Naive thymus-derived CD4-positive, alpha-beta T cell (primary cell): ENCODE measurements at regions not wholly inside any gene's neighbourhood (a gene's known extent, or its start where the extent isn't known, plus 50 kb on each side); places are given as distances from the start of the nearest gene placed in this dataset.
A peak's percentile ranks its signal among the peaks of the same experiment; 100 is the strongest.

Experiments
- ATAC-seq: fragments of 150-1000 bp; cut with Tn5 transposase; 2 replicates; pipeline ENCODE4 v1.10.0; 2021; ENCODE audit warnings: mild to moderate bottlenecking, moderate library complexity
- CTCF ChIA-PET: fragments of 350-600 bp; sonication (Branson Sonifier 250); formaldehyde crosslinking; loops from one replicate; lab custom pipeline; 2021; ENCODE audit warnings: antibody characterized with exemption; lab: Charles Lee
- POLR2A ChIA-PET: fragments of 350-600 bp; sonication (Branson Sonifier 250); formaldehyde crosslinking; loops from one replicate; lab custom pipeline; 2021; ENCODE audit warnings: antibody characterized with exemption, inconsistent platforms; lab: Charles Lee
- DNase-seq, 9 donors: peaks; one replicate each; pipeline versions ENCODE4 v3.0.0 to v3.0.0-alpha.2; 2020 to 2022; ENCODE audit warnings: mixed read lengths in 1 of 9
- H3K27ac ChIP-seq: one replicate; pipeline ENCODE4 v1.7.0; 2013; ENCODE audit warnings: mild to moderate bottlenecking, low read depth, low read length, moderate library complexity
- H3K27me3 ChIP-seq, 2 donors: one replicate each; pipeline ENCODE4 v1.7.0; 2013; ENCODE audit warnings: low read length in 2 of 2, mild to moderate bottlenecking in 2 of 2, moderate library complexity in 2 of 2; ENCODE audit not compliant: control insufficient read depth in 2 of 2, insufficient read depth in 2 of 2
- H3K36me3 ChIP-seq, 3 experiments: 1 replicate in 2 of 3; 2 replicates in 1 of 3; pipeline ENCODE4 v1.7.0; 2013; ENCODE audit warnings: low read length in 3 of 3, mild to moderate bottlenecking in 3 of 3, moderate library complexity in 1 of 3; ENCODE audit not compliant: insufficient read depth in 3 of 3, control insufficient read depth in 2 of 3
- H3K4me1 ChIP-seq, 2 donors: one replicate each; pipeline ENCODE4 v1.7.0; 2013; ENCODE audit warnings: low read length in 2 of 2, mild to moderate bottlenecking in 2 of 2, moderate library complexity in 1 of 2; ENCODE audit not compliant: control insufficient read depth in 2 of 2, insufficient read depth in 2 of 2
- H3K4me3 ChIP-seq: 2 replicates; pipeline ENCODE4 v1.7.0; 2013; ENCODE audit warnings: mild to moderate bottlenecking, low read length
- H3K9me3 ChIP-seq, 3 experiments: 1 replicate in 2 of 3; 2 replicates in 1 of 3; pipeline ENCODE4 v1.7.0; 2013; ENCODE audit warnings: low read length in 3 of 3; ENCODE audit not compliant: control insufficient read depth in 2 of 3
- H3K27ac Mint-ChIP-seq, 9 donors: one replicate each; pipeline ENCODE4 v1.8.0; 2020 to 2022; ENCODE audit warnings: mixed read lengths in 9 of 9, mild to moderate bottlenecking in 8 of 9, moderate library complexity in 5 of 9, inconsistent platforms in 2 of 9
- H3K27me3 Mint-ChIP-seq, 5 donors: one replicate each; pipeline ENCODE4 v1.8.0; 2021 to 2022; ENCODE audit warnings: mixed read lengths in 5 of 5, mild to moderate bottlenecking in 1 of 5
- H3K36me3 Mint-ChIP-seq, 5 donors: one replicate each; pipeline ENCODE4 v1.8.0; 2020 to 2022; ENCODE audit warnings: mixed read lengths in 5 of 5, mild to moderate bottlenecking in 3 of 5, inconsistent platforms in 1 of 5
- H3K4me1 Mint-ChIP-seq, 7 donors: one replicate each; pipeline ENCODE4 v1.8.0; 2020 to 2022; ENCODE audit warnings: mixed read lengths in 7 of 7, mild to moderate bottlenecking in 3 of 7, inconsistent platforms in 1 of 7
- H3K4me3 Mint-ChIP-seq, 10 donors: one replicate each; pipeline ENCODE4 v1.8.0; 2020 to 2022; ENCODE audit warnings: mild to moderate bottlenecking in 10 of 10, mixed read lengths in 10 of 10, moderate library complexity in 6 of 10, inconsistent platforms in 2 of 10
- H3K9me3 Mint-ChIP-seq, 11 donors: one replicate each; pipeline ENCODE4 v1.8.0; 2020 to 2022; ENCODE audit warnings: mixed read lengths in 11 of 11, mild to moderate bottlenecking in 4 of 11, inconsistent platforms in 1 of 11, moderate library complexity in 1 of 11
- intact Hi-C, 2 donors: fragments of 100-400 bp; cut with micrococcal nuclease; formaldehyde crosslinking; loops; one replicate each; pipeline ENCODE4 v1.15.1; 2023

DNA sequence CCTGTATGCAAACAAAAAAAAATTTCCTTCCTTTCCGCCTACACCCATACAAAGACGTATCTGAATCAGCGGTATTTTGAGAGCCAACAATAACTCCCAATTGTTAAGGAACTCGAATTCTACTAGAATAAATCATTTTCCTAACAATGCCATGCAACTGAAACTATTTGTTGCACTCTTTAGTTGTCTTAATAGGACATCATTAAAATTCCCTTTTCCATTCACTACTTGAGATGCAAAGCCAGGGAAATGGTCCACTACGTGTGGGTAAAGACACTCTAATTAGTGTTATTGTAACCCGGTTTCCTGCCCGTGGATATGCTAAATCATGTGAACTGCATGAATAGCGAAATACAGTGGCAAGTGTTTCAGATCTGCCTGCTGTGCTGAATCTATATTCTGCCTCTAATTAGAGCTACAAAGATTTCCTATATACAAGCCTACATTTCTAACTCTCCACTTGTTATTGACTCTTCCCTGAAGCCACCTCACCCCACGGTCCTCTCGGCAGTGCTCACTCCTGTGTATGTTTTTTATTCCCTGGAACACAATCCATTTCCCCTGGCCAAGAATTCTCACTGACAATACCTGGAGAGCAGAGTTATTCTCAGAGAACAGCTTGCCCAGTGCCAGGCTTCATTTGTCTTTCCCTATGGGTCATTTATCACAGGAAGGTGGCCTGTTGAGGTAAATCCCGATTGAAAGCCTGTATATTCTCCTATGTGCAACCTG, 168.3 kb downstream of the PAWR start:
- intact Hi-C loops, result no loop called here
- Mint-ChIP-seq H3K36me3 (no peaks in the 10 kb centered on the region), H3K4me3 (no peak overlapping the region), H3K27me3 (peaks cover 0 to 3% (median 0%) of the 10 kb centered on the region in 5 donors), H3K9me3 (no peaks in the 10 kb centered on the region), H3K4me1 (no peaks in the 10 kb centered on the region), H3K27ac (no peak overlapping the region)
- Histone ChIP-seq H3K4me3 (no peak overlapping the region), H3K9me3 (no peaks in the 10 kb centered on the region), H3K27ac (no peak overlapping the region), H3K36me3 (no peaks in the 10 kb centered on the region), H3K4me1 (no peaks in the 10 kb centered on the region), H3K27me3 (no peaks in the 10 kb centered on the region)
- no peak for ATAC-seq
- POLR2A ChIA-PET, result no interaction called here
- no peak for DNase-seq
- CTCF ChIA-PET, result no interaction called here

- Mint-ChIP-seq H3K36me3 (no peaks in the 10 kb centered on the region), H3K9me3 (no peaks in the 10 kb centered on the region), H3K4me1 (no peaks in the 10 kb centered on the region), H3K4me3 (no peak overlapping the region), H3K27me3 (peaks cover 0 to 3% (median 0%) of the 10 kb centered on the region in 5 donors), H3K27ac (no peak overlapping the region)
- intact Hi-C loops, result no loop called here
- DNase-seq (no peak), ATAC-seq (no peak)
- H3K27ac ChIP-seq, result no peak overlapping the region
- H3K4me3 ChIP-seq, result no peak overlapping the region
- H3K9me3 ChIP-seq, result no peaks in the 10 kb centered on the region
- no peaks in the 10 kb centered on the region for H3K36me3 ChIP-seq
- POLR2A ChIA-PET, result no interaction called here
- no peaks in the 10 kb centered on the region for H3K4me1 ChIP-seq
- H3K27me3 ChIP-seq, result no peaks in the 10 kb centered on the region
- CTCF ChIA-PET, result no interaction called here
Measured at GRCh38 chr12:79521576-79521975, 169.2 kb downstream of the PAWR start.

DNA sequence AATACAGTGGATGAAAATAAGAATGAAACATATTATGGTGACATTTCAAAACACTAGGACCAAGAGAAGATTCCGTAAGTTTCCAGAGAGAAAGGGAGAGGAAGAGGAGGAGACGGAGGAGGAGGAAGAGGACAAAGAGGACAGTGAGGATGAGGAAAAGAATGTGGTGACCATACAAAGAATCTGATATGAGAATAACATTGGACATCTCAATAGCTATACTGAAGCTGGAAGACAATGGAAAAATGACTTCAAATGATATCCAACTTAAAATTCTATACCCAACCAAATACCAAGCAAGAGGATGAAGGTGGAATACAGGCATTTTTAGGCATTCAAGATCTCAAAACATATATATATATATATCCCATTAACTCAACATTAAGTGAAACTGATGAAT, 173.4 kb downstream of the PAWR start:
- H3K4me3 ChIP-seq, result no peak overlapping the region
- no peaks in the 10 kb centered on the region for H3K36me3 ChIP-seq
- DNase-seq (no peak), ATAC-seq (no peak)
- H3K4me1 ChIP-seq, result no peaks in the 10 kb centered on the region
- peaks cover 0 to 5% (median 0%) of the 10 kb centered on the region in 5 donors for H3K36me3 Mint-ChIP-seq
- ChIA-PET POLR2A (no interaction called here), CTCF (no interaction called here)
- H3K9me3 ChIP-seq, result peaks cover 0 to 6% (median 0%) of the 10 kb centered on the region in 3 experiments
- intact Hi-C loops, result no loop called here
- H3K4me3 Mint-ChIP-seq, result no peak overlapping the region
- H3K27me3 Mint-ChIP-seq, result no peaks in the 10 kb centered on the region
- peaks cover 0 to 27% (median 8%) of the 10 kb centered on the region in 11 donors for H3K9me3 Mint-ChIP-seq
- H3K27me3 ChIP-seq, result no peaks in the 10 kb centered on the region
- H3K27ac Mint-ChIP-seq, result no peak overlapping the region
- no peaks in the 10 kb centered on the region for H3K4me1 Mint-ChIP-seq
- H3K27ac ChIP-seq, result no peak overlapping the region

GRCh38 chr12:79515530-79515935, 175.2 kb downstream of the PAWR start:
- peak overlapping the region in 1 of 10 donors; percentile 9 for H3K4me3 Mint-ChIP-seq
- ChIA-PET POLR2A (no interaction called here), CTCF (no interaction called here)
- peaks cover 0 to 6% (median 0%) of the 10 kb centered on the region in 3 experiments for H3K9me3 ChIP-seq
- intact Hi-C loops, result no loop called here
- no peaks in the 10 kb centered on the region for H3K4me1 Mint-ChIP-seq
- ATAC-seq (no peak), DNase-seq (no peak)
- no peaks in the 10 kb centered on the region for H3K36me3 ChIP-seq
- H3K27ac ChIP-seq, result no peak overlapping the region
- peaks cover 0 to 5% (median 0%) of the 10 kb centered on the region in 5 donors for H3K36me3 Mint-ChIP-seq
- H3K27me3 ChIP-seq, result no peaks in the 10 kb centered on the region
- H3K4me3 ChIP-seq, result no peak overlapping the region
- peaks cover 0 to 32% (median 8%) of the 10 kb centered on the region in 11 donors for H3K9me3 Mint-ChIP-seq
- no peaks in the 10 kb centered on the region for H3K27me3 Mint-ChIP-seq
- H3K4me1 ChIP-seq, result no peaks in the 10 kb centered on the region
- no peak overlapping the region for H3K27ac Mint-ChIP-seq

- H3K36me3 ChIP-seq, result no peaks in the 10 kb centered on the region
- Mint-ChIP-seq H3K36me3 (peaks cover 0 to 5% (median 0%) of the 10 kb centered on the region in 5 donors), H3K4me1 (no peaks in the 10 kb centered on the region), H3K27me3 (no peaks in the 10 kb centered on the region), H3K9me3 (peaks cover 0 to 32% (median 8%) of the 10 kb centered on the region in 11 donors), H3K27ac (no peak overlapping the region), H3K4me3 (no peak overlapping the region)
- ChIA-PET CTCF (no interaction called here), POLR2A (no interaction called here)
- no peak overlapping the region for H3K4me3 ChIP-seq
- H3K4me1 ChIP-seq, result no peaks in the 10 kb centered on the region
- no peak overlapping the region for H3K27ac ChIP-seq
- no peak for ATAC-seq
- DNase-seq, result no peak
- no peaks in the 10 kb centered on the region for H3K27me3 ChIP-seq
- intact Hi-C loops, result no loop called here
- H3K9me3 ChIP-seq, result peaks cover 0 to 6% (median 0%) of the 10 kb centered on the region in 3 experiments
Measured at GRCh38 chr12:79514730-79515529, 175.8 kb downstream of the PAWR start.

- intact Hi-C loops, result no loop called here
- Mint-ChIP-seq H3K4me3 (no peak overlapping the region), H3K4me1 (no peaks in the 10 kb centered on the region), H3K27ac (no peak overlapping the region), H3K9me3 (peaks cover 0 to 33% (median 8%) of the 10 kb centered on the region in 11 donors), H3K27me3 (no peaks in the 10 kb centered on the region), H3K36me3 (peaks cover 0 to 5% (median 0%) of the 10 kb centered on the region in 5 donors)
- ATAC-seq (no peak), DNase-seq (no peak)
- Histone ChIP-seq H3K9me3 (peaks cover 0 to 6% (median 0%) of the 10 kb centered on the region in 3 experiments), H3K4me3 (no peak overlapping the region), H3K27ac (no peak overlapping the region), H3K4me1 (no peaks in the 10 kb centered on the region), H3K27me3 (no peaks in the 10 kb centered on the region), H3K36me3 (no peaks in the 10 kb centered on the region)
- ChIA-PET POLR2A (no interaction called here), CTCF (no interaction called here)
Measured at GRCh38 chr12:79512068-79512467, 178.7 kb downstream of the PAWR start.
